SU-DHL-6 (cell line): ENCODE measurements at regions not wholly inside any gene's neighbourhood (a gene's known extent, or its start where the extent isn't known, plus 50 kb on each side); places are given as distances from the start of the nearest gene placed in this dataset.

Experiments
- CTCF ChIP-seq: fragments of 200-600 bp; sonication (generic); IDR thresholded peaks from one replicate; pipeline ENCODE4 v1.5.1; 2017; ENCODE audit warnings: antibody characterized with exemption, mild to moderate bottlenecking, low read length, moderate library complexity; ENCODE audit not compliant: insufficient read depth, poor library complexity, severe bottlenecking
- EZH2phosphoT487 ChIP-seq: fragments of 200-600 bp; sonication (generic), shearing (Covaris generic); conservative IDR thresholded peaks from 2 replicates; pipeline ENCODE4 v1.6.1; 2018; ENCODE audit warnings: mild to moderate bottlenecking, antibody characterized with exemption, low read length, moderate library complexity, mixed read lengths

GRCh38 chr12:132390287-132391076 is 61.1 kb upstream of the GALNT9 start:
- TF ChIP-seq CTCF (no peak), EZH2phosphoT487 (no peak)
